Glutamatergic neuron (in vitro differentiated cells): ENCODE measurements at regions not wholly inside any gene's neighbourhood (a gene's known extent, or its start where the extent isn't known, plus 50 kb on each side); places are given as distances from the start of the nearest gene placed in this dataset.

Experiments
- DNase-seq: peaks from one replicate; pipeline ENCODE4 v3.0.0; 2022
- H3K27ac Mint-ChIP-seq: one replicate; pipeline ENCODE4 v1.8.0; 2020; ENCODE audit warnings: mild to moderate bottlenecking, mixed read lengths, inconsistent platforms; ENCODE audit not compliant: unreplicated experiment
- H3K27me3 Mint-ChIP-seq: one replicate; pipeline ENCODE4 v1.8.0; 2020; ENCODE audit warnings: mild to moderate bottlenecking, moderate library complexity, mixed read lengths, inconsistent platforms; ENCODE audit not compliant: unreplicated experiment
- H3K36me3 Mint-ChIP-seq: one replicate; pipeline ENCODE4 v1.8.0; 2020; ENCODE audit warnings: mild to moderate bottlenecking, mixed read lengths, inconsistent platforms; ENCODE audit not compliant: unreplicated experiment
- H3K4me1 Mint-ChIP-seq: one replicate; pipeline ENCODE4 v1.8.0; 2020; ENCODE audit warnings: mild to moderate bottlenecking, low read depth, mixed read lengths, inconsistent platforms; ENCODE audit not compliant: unreplicated experiment
- H3K4me3 Mint-ChIP-seq: one replicate; pipeline ENCODE4 v1.8.0; 2020; ENCODE audit warnings: mild to moderate bottlenecking, mixed read lengths, inconsistent platforms; ENCODE audit not compliant: unreplicated experiment
- H3K9me3 Mint-ChIP-seq: one replicate; pipeline ENCODE4 v1.8.0; 2020; ENCODE audit warnings: mild to moderate bottlenecking, moderate library complexity, mixed read lengths, inconsistent platforms; ENCODE audit not compliant: unreplicated experiment
- TF ChIP-seq, protein P1 (sequence below): fragments of 200-600 bp; sonication (generic); IDR thresholded peaks from one replicate; pipeline ENCODE4 v1.5.0; 2021; ENCODE audit not compliant: partially characterized antibody, unreplicated experiment

DNA sequence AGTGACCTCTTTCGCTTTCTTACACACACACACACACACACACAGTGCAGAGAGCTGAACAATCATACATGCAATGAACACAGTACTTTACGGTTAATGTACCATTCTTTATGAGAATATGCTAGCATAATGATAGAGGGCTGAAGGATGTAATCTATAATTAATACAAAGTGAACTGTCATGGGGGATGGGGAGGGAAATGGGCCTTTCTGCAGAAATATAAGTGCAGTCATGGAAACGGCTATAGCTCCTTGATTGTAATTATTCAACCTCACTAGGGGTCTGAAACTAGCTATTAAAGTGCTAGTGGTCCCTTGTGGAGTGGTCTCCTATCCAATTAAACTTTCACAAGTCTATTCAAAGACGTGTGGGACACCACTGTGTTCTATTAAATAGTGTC, 443.2 kb upstream of the FOXG1 start:
- H3K27ac Mint-ChIP-seq = no peak overlapping the region
- no peaks in the 10 kb centered on the region for H3K27me3 Mint-ChIP-seq
- no peak overlapping the region for H3K4me3 Mint-ChIP-seq
- no peaks in the 10 kb centered on the region for H3K4me1 Mint-ChIP-seq
- TF ChIP-seq, protein P1, sequence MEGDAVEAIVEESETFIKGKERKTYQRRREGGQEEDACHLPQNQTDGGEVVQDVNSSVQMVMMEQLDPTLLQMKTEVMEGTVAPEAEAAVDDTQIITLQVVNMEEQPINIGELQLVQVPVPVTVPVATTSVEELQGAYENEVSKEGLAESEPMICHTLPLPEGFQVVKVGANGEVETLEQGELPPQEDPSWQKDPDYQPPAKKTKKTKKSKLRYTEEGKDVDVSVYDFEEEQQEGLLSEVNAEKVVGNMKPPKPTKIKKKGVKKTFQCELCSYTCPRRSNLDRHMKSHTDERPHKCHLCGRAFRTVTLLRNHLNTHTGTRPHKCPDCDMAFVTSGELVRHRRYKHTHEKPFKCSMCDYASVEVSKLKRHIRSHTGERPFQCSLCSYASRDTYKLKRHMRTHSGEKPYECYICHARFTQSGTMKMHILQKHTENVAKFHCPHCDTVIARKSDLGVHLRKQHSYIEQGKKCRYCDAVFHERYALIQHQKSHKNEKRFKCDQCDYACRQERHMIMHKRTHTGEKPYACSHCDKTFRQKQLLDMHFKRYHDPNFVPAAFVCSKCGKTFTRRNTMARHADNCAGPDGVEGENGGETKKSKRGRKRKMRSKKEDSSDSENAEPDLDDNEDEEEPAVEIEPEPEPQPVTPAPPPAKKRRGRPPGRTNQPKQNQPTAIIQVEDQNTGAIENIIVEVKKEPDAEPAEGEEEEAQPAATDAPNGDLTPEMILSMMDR = no peak
- no peak for DNase-seq
- H3K36me3 Mint-ChIP-seq = no peaks in the 10 kb centered on the region
- no peaks in the 10 kb centered on the region for H3K9me3 Mint-ChIP-seq

DNA sequence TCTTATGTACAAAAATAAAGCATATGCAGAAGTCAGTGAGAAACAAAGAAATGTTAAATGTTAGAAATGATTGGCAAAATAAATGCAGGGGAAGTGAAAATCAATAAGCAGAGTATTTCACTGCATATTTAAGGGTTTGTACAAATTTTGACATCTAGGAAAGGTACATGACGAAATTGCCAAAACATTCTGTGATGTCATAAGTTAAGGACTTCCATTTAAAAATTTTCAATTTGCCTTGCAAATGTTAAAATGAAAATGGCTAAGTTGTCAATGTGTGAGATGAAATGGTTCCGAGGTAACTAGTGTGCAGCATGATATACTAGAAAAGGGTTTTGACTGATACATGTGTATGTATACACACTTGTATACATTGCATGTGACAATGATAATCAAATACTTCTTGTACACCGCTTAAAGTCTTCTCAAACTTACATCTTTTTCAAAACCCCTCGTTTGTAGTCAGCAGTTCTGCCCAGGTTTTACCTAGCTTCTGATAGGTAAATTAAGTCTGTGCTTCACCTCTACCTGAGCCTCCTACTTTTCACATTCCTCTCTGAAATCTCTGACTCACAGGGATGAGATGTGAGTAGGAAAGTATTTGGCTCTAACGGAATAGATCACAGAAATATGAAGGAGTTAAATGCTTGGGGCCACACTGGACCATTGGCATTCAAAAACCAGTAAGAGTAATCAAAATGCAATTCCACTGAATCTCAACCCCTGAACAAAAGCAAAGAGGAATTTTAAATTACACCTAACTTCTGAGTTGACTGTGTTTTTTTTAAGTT, 442.4 kb upstream of the FOXG1 start:
- no peaks in the 10 kb centered on the region for H3K36me3 Mint-ChIP-seq
- no peak for DNase-seq
- no peaks in the 10 kb centered on the region for H3K27me3 Mint-ChIP-seq
- H3K27ac Mint-ChIP-seq = no peak overlapping the region
- TF ChIP-seq, protein P1 = no peak
- no peak overlapping the region for H3K4me3 Mint-ChIP-seq
- no peaks in the 10 kb centered on the region for H3K9me3 Mint-ChIP-seq
- no peaks in the 10 kb centered on the region for H3K4me1 Mint-ChIP-seq

DNA sequence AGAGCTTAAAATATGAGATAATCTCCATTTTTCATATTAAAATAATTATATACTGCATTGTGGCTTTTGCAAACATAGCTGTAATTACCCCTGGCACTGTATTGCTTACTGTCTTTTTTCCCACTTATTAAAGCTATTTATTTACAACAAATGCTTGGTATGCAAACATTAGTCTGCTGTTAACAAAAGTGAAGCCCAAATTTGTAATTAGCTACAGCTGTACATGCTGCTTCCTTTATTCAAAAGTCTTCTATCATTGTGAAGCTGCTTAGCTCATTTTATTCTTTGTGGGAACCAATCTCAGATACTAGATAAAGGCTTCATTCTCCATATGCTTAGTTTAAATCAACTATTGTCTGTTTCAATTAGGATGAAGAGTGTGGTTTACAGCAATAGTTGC, 425.8 kb upstream of the FOXG1 start:
- no peaks in the 10 kb centered on the region for H3K9me3 Mint-ChIP-seq

DNA sequence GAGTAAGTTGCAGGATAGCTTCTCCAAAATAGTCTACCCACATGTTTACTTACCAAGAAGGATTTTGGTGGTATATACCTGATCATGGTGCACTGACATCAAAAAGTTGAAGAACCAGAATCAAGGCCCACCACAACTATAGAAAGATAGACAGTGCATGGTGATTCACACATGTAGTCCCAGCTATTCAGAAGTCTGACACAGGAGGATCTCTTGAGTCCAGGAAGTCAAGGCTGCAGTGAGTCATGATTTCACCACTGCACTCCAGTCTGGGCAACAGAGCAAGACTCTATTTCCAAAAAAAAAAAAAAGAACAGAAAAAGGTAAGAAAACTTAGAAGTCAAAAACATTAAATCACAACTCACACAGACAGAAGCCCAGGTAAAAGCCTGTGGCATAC, 422.2 kb upstream of the FOXG1 start:
- TF ChIP-seq, protein P1 = no peak
- no peak overlapping the region for H3K4me3 Mint-ChIP-seq
- H3K4me1 Mint-ChIP-seq = no peaks in the 10 kb centered on the region
- DNase-seq = no peak
- no peaks in the 10 kb centered on the region for H3K27me3 Mint-ChIP-seq
- H3K36me3 Mint-ChIP-seq = no peaks in the 10 kb centered on the region
- H3K27ac Mint-ChIP-seq = no peak overlapping the region
- H3K9me3 Mint-ChIP-seq = no peaks in the 10 kb centered on the region

More for the DNA sequence above, 425.8 kb upstream of the FOXG1 start:
- H3K4me3 Mint-ChIP-seq = no peak overlapping the region
- H3K36me3 Mint-ChIP-seq = no peaks in the 10 kb centered on the region
- no peak overlapping the region for H3K27ac Mint-ChIP-seq
- no peaks in the 10 kb centered on the region for H3K4me1 Mint-ChIP-seq
- H3K27me3 Mint-ChIP-seq = no peaks in the 10 kb centered on the region
- TF ChIP-seq, protein P1 = no peak
- no peak for DNase-seq

DNA sequence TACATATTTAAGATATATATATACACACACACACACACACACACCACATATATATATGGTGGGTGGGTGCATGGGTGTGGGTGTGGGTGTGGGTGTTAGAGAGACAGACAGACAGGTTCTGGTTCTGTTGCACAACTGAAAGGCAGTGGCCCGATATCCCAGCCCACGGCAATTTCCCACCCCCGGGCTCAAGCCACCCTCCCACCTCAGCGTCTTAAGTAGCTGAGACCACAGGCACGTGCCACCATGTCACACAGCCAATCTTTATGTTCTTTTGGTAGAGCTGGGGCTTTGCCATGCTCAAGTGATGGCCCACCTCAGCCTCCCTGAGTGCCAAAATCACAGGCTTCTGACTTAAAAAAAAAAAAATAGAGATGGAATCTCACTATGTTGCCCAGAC, 417.8 kb upstream of the FOXG1 start:
- Mint-ChIP-seq H3K27me3 (no peaks in the 10 kb centered on the region), H3K9me3 (no peaks in the 10 kb centered on the region), H3K27ac (no peak overlapping the region), H3K36me3 (no peaks in the 10 kb centered on the region), H3K4me1 (no peaks in the 10 kb centered on the region), H3K4me3 (no peak overlapping the region)
- DNase-seq = no peak
- TF ChIP-seq, protein P1 = no peak
